WTC11 (cell line): ENCODE measurements at regions not wholly inside any gene's neighbourhood (a gene's known extent, or its start where the extent isn't known, plus 50 kb on each side); places are given as distances from the start of the nearest gene placed in this dataset.

Experiments
- ATAC-seq: fragments of 200-7000 bp; cut with Tn5 transposase; 2 replicates; pipeline ENCODE4 v1.10.0; 2021; ENCODE audit warnings: mild to moderate bottlenecking, moderate library complexity
- CTCF ChIA-PET: fragments of 300-600 bp; sonication (Branson Sonifier 250); formaldehyde crosslinking; loops from one replicate; lab custom pipeline; 2021; ENCODE audit warnings: antibody characterized with exemption; lab: Charles Lee
- POLR2A ChIA-PET: fragments of 350-600 bp; sonication (Branson Sonifier 250); formaldehyde crosslinking; loops from one replicate; lab custom pipeline; 2021; ENCODE audit warnings: antibody characterized with exemption; lab: Charles Lee
- DNase-seq: peaks from one replicate; pipeline ENCODE4 v3.0.0; 2021; ENCODE audit warnings: low spot score
- H3K27ac Mint-ChIP-seq: 2 replicates; pipeline ENCODE4 v1.8.0; 2021; ENCODE audit warnings: mixed read lengths
- H3K27me3 Mint-ChIP-seq: 2 replicates; pipeline ENCODE4 v1.8.0; 2021; ENCODE audit warnings: low read depth, mild to moderate bottlenecking, moderate library complexity, mixed read lengths
- H3K36me3 Mint-ChIP-seq: 2 replicates; pipeline ENCODE4 v1.8.0; 2021; ENCODE audit warnings: mixed read lengths
- H3K4me1 Mint-ChIP-seq: 2 replicates; pipeline ENCODE4 v1.8.0; 2022; ENCODE audit warnings: mixed read lengths
- H3K4me3 Mint-ChIP-seq: 2 replicates; pipeline ENCODE4 v1.8.0; 2021; ENCODE audit warnings: mild to moderate bottlenecking, moderate library complexity, mixed read lengths
- H3K9me3 Mint-ChIP-seq: 2 replicates; pipeline ENCODE4 v1.8.0; 2021; ENCODE audit warnings: mixed read lengths
- ATF2 ChIP-seq: sonication (generic); formaldehyde crosslinking; IDR thresholded peaks from 2 replicates; pipeline ENCODE4 v1.8.1; 2022; ENCODE audit warnings: low read depth, missing genetic modification reagents, borderline replicate concordance
- ELF4 ChIP-seq: sonication (generic); formaldehyde crosslinking; IDR thresholded peaks from 2 replicates; pipeline ENCODE4 v1.8.1; 2022; ENCODE audit warnings: low read depth, mild to moderate bottlenecking, moderate library complexity, missing genetic modification reagents
- ETV6 ChIP-seq: sonication (generic); formaldehyde crosslinking; IDR thresholded peaks from 2 replicates; pipeline ENCODE4 v1.8.1; 2022; ENCODE audit warnings: mild to moderate bottlenecking, missing genetic modification reagents
- HMGA2 ChIP-seq: fragments of 250-450 bp; sonication (Bioruptor Pico); IDR thresholded peaks from 2 replicates; pipeline ENCODE4 v1.4.0; 2021; ENCODE audit warnings: mild to moderate bottlenecking, moderate library complexity
- IRF2 ChIP-seq: sonication (generic); formaldehyde crosslinking; IDR thresholded peaks from 2 replicates; pipeline ENCODE4 v1.8.0; 2022; ENCODE audit warnings: low read depth, missing genetic modification reagents, borderline replicate concordance
- MAX ChIP-seq: sonication (generic); formaldehyde crosslinking; IDR thresholded peaks from 2 replicates; pipeline ENCODE4 v1.8.0; 2022; ENCODE audit warnings: mild to moderate bottlenecking, missing genetic modification reagents
- MXD4 ChIP-seq: fragments of 250-450 bp; sonication (Bioruptor Pico); IDR thresholded peaks from 2 replicates; pipeline ENCODE4 v1.8.0; 2021; ENCODE audit warnings: mild to moderate bottlenecking, moderate library complexity, borderline replicate concordance
- NFE2L1 ChIP-seq: sonication (generic); formaldehyde crosslinking; IDR thresholded peaks from 2 replicates; pipeline ENCODE4 v1.8.1; 2023; ENCODE audit warnings: missing genetic modification reagents
- NR3C1 ChIP-seq: sonication (generic); formaldehyde crosslinking; conservative IDR thresholded peaks from 2 replicates; pipeline ENCODE4 v1.8.1; 2023; ENCODE audit warnings: low read depth, mild to moderate bottlenecking, missing genetic modification reagents
- PRDM15 ChIP-seq: sonication (generic); formaldehyde crosslinking; IDR thresholded peaks from 2 replicates; pipeline ENCODE4 v1.8.0; 2022; ENCODE audit warnings: missing genetic modification reagents
- SMAD4 ChIP-seq: sonication (generic); formaldehyde crosslinking; IDR thresholded peaks from 2 replicates; pipeline ENCODE4 v1.8.0; 2022; ENCODE audit warnings: mild to moderate bottlenecking, missing genetic modification reagents
- SOX15 ChIP-seq: fragments of 250-450 bp; sonication (Bioruptor Pico); IDR thresholded peaks from 2 replicates; pipeline ENCODE4 v1.9.0; 2021; ENCODE audit warnings: mild to moderate bottlenecking
- STAT6 ChIP-seq: sonication (generic); formaldehyde crosslinking; conservative IDR thresholded peaks from 2 replicates; pipeline ENCODE4 v1.8.1; 2023; ENCODE audit warnings: mild to moderate bottlenecking, low read depth, missing genetic modification reagents, moderate library complexity
- TCF7 ChIP-seq: sonication (generic); formaldehyde crosslinking; IDR thresholded peaks from 2 replicates; pipeline ENCODE4 v1.8.0; 2022; ENCODE audit warnings: mild to moderate bottlenecking, low read depth, missing genetic modification reagents, moderate library complexity
- ZBTB43 ChIP-seq: sonication (generic); formaldehyde crosslinking; IDR thresholded peaks from 2 replicates; pipeline ENCODE4 v1.8.1; 2023; ENCODE audit warnings: mild to moderate bottlenecking, missing genetic modification reagents
- ZMAT4 ChIP-seq: fragments of 250-450 bp; sonication (Bioruptor Pico); IDR thresholded peaks from 2 replicates; pipeline ENCODE4 v1.9.0; 2021; ENCODE audit warnings: mild to moderate bottlenecking
- ZNF121 ChIP-seq: sonication (generic); formaldehyde crosslinking; IDR thresholded peaks from 2 replicates; pipeline ENCODE4 v1.8.0; 2023; ENCODE audit warnings: missing genetic modification reagents
- ZNF138 ChIP-seq: sonication (generic); formaldehyde crosslinking; conservative IDR thresholded peaks from 2 replicates; pipeline ENCODE4 v1.8.1; 2022; ENCODE audit warnings: mild to moderate bottlenecking, moderate library complexity, missing genetic modification reagents
- ZNF263 ChIP-seq: sonication (generic); formaldehyde crosslinking; IDR thresholded peaks from 2 replicates; pipeline ENCODE4 v1.8.1; 2022; ENCODE audit warnings: low read depth, mild to moderate bottlenecking, moderate library complexity, missing genetic modification reagents
- ZNF671 ChIP-seq: fragments of 250-450 bp; sonication (Bioruptor Pico); IDR thresholded peaks from 2 replicates; pipeline ENCODE4 v1.8.0; 2021; ENCODE audit warnings: mild to moderate bottlenecking

GRCh38 chr1:72704841-72705477 lies 422.6 kb upstream of the NEGR1 start (continued):
- no peak for TF ChIP-seq STAT6 (CRISPR knock-in tag)
- TF ChIP-seq ZBTB43 (CRISPR knock-in tag) = no peak

GRCh38 chr1:72697410-72697809 lies 415.1 kb upstream of the NEGR1 start:
- ATAC-seq (no peak), DNase-seq (no peak)
- H3K4me3 Mint-ChIP-seq = no peak overlapping the region
- TF ChIP-seq TCF7 (no peak), MAX (no peak), ZNF263 (CRISPR knock-in tag) (no peak), ZBTB43 (CRISPR knock-in tag) (no peak), ELF4 (CRISPR knock-in tag) (no peak), IRF2 (no peak), SMAD4 (CRISPR knock-in tag) (no peak), ZNF671 (CRISPR knock-in tag) (no peak), ZMAT4 (CRISPR knock-in tag) (no peak), NR3C1 (no peak), ETV6 (no peak), ZNF138 (CRISPR knock-in tag) (no peak)
- H3K4me1 Mint-ChIP-seq = peaks cover 12% of the 10 kb centered on the region
- H3K27ac Mint-ChIP-seq = no peak overlapping the region
- peaks cover 21% of the 10 kb centered on the region for H3K9me3 Mint-ChIP-seq
- no peaks in the 10 kb centered on the region for H3K27me3 Mint-ChIP-seq
- 0 out of 2 replicates have a peak, but pooled peaks cover 4% of the 10 kb centered on the region for H3K36me3 Mint-ChIP-seq
- ChIA-PET CTCF (no interaction called here), POLR2A (no interaction called here)

- peaks cover 12% of the 10 kb centered on the region for H3K4me1 Mint-ChIP-seq
- POLR2A ChIA-PET = no interaction called here
Measured at GRCh38 chr1:72693899-72694298, 411.6 kb upstream of the NEGR1 start.

More at GRCh38 chr1:72693899-72694298, 411.6 kb upstream of the NEGR1 start:
- TF ChIP-seq ATF2 (no peak), MXD4 (CRISPR knock-in tag) (no peak), ZBTB43 (CRISPR knock-in tag) (no peak), NFE2L1 (CRISPR knock-in tag) (no peak), HMGA2 (CRISPR knock-in tag) (no peak), NR3C1 (no peak), ZNF121 (CRISPR knock-in tag) (no peak), SOX15 (CRISPR knock-in tag) (no peak), PRDM15 (CRISPR knock-in tag) (no peak)
- CTCF ChIA-PET = interaction anchor here (0.7 kb wide), 1 partner anchor 169 kb away, joined by 3 read pairs; no protein-coding TSS in a partner anchor
- ATAC-seq = no peak
- no peak for DNase-seq
- peaks cover 50% of the 10 kb centered on the region for H3K9me3 Mint-ChIP-seq
- H3K4me3 Mint-ChIP-seq = no peak overlapping the region
- H3K27me3 Mint-ChIP-seq = no peaks in the 10 kb centered on the region
- H3K36me3 Mint-ChIP-seq = peaks cover 27% of the 10 kb centered on the region
- H3K27ac Mint-ChIP-seq = no peak overlapping the region
